Caco-2 (cell line): ENCODE measurements at regions not wholly inside any gene's neighbourhood (a gene's known extent, or its start where the extent isn't known, plus 50 kb on each side); places are given as distances from the start of the nearest gene placed in this dataset.

ENCODE experiments used
- BruUV-seq: library from RNA; stranded (reverse); fragments of 400-500 nt; replicated peaks from 2 replicates; lab custom pipeline; 2021; lab: Mats Ljungman, UMichigan
- CTCF ChIA-PET: fragments of 300-600 bp; sonication (Branson Sonifier 250); formaldehyde crosslinking; loops from one replicate; lab custom pipeline; 2022; ENCODE audit warnings: antibody characterized with exemption; lab: Charles Lee
- POLR2A ChIA-PET: fragments of 300-600 bp; sonication (Branson Sonifier 250); formaldehyde crosslinking; loops from one replicate; lab custom pipeline; 2022; ENCODE audit warnings: antibody characterized with exemption; lab: Charles Lee
- DNase-seq, 2 experiments: peaks; one replicate each; pipeline versions ENCODE4 v3.0.0 to v3.0.0-alpha.2; 2020 to 2022
- H3K27me3 ChIP-seq: replicated peaks from 2 replicates; pipeline ENCODE4 v1.6.0; 2011; ENCODE audit warnings: low read length; ENCODE audit not compliant: control insufficient read depth, insufficient read depth
- H3K36me3 ChIP-seq: 2 replicates; pipeline ENCODE4 v1.5.1; 2011; ENCODE audit warnings: low read length; ENCODE audit not compliant: control insufficient read depth, insufficient read depth
- H3K4me1 ChIP-seq: fragments of 250-450 bp; sonication (Bioruptor Pico); 2 replicates; pipeline ENCODE4 v1.5.1; 2020; ENCODE audit warnings: mild to moderate bottlenecking
- H3K4me3 ChIP-seq: 2 replicates; pipeline ENCODE4 v1.5.1; 2011; ENCODE audit warnings: low read depth, mild to moderate bottlenecking, control low read depth, low read length
- H3K9me3 ChIP-seq: fragments of 250-450 bp; sonication (Bioruptor Pico); 2 replicates; pipeline ENCODE4 v1.5.1; 2020; ENCODE audit warnings: mild to moderate bottlenecking, moderate library complexity
- H3K27ac Mint-ChIP-seq: one replicate; pipeline ENCODE4 v1.8.0; 2022; ENCODE audit warnings: mixed read lengths; ENCODE audit not compliant: unreplicated experiment
- H3K27me3 Mint-ChIP-seq: one replicate; pipeline ENCODE4 v1.8.0; 2022; ENCODE audit warnings: mixed read lengths; ENCODE audit not compliant: insufficient read depth, unreplicated experiment
- H3K36me3 Mint-ChIP-seq: one replicate; pipeline ENCODE4 v1.8.0; 2022; ENCODE audit warnings: mild to moderate bottlenecking, mixed read lengths; ENCODE audit not compliant: insufficient read depth, unreplicated experiment
- H3K4me1 Mint-ChIP-seq: one replicate; pipeline ENCODE4 v1.8.0; 2022; ENCODE audit warnings: low read depth, mixed read lengths; ENCODE audit not compliant: unreplicated experiment
- H3K4me3 Mint-ChIP-seq: one replicate; pipeline ENCODE4 v1.8.0; 2022; ENCODE audit warnings: mild to moderate bottlenecking, moderate library complexity, mixed read lengths; ENCODE audit not compliant: unreplicated experiment
- H3K9me3 Mint-ChIP-seq: one replicate; pipeline ENCODE4 v1.8.0; 2022; ENCODE audit warnings: mixed read lengths; ENCODE audit not compliant: unreplicated experiment
- intact Hi-C: fragments of 100-400 bp; cut with micrococcal nuclease; formaldehyde crosslinking; loops from one replicate; pipeline ENCODE4 v1.10.0; 2022; ENCODE audit not compliant: unreplicated experiment
- TF ChIP-seq, protein P1 (sequence below), 2 experiments: fragments of 200-600 bp in 1 of 2; IDR thresholded peaks; 1 replicate in 1 of 2; 2 replicates in 1 of 2; pipeline versions ENCODE4 v1.5.1 to v1.8.0; 2011 to 2022; ENCODE audit warnings: antibody characterized with exemption in 1 of 2, control low read depth in 1 of 2, inconsistent platforms in 1 of 2, low read depth in 1 of 2, low read length in 1 of 2, mild to moderate bottlenecking in 1 of 2, moderate library complexity in 1 of 2; ENCODE audit not compliant: insufficient read depth in 1 of 2, severe bottlenecking in 1 of 2, unreplicated experiment in 1 of 2

DNA sequence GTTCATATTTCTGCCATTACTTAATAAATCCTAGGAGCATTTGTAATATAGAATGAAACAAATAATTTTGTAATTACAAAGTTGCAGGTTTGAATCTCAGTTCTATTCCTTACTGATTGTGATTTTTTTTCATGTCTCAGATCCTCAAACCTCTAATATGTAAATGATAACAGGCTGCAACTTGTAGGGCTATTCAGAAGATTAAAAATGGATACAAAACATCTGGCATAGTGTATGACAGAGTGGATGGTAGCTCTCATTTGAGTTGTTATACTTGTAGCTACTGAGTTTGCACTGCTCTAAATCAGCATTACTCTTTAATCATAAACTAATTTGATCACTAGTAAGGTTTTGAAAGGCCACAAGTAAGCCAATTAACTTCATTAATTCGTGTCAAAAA, 406.3 kb upstream of the MGAT4C start:
- TF ChIP-seq, protein P1, sequence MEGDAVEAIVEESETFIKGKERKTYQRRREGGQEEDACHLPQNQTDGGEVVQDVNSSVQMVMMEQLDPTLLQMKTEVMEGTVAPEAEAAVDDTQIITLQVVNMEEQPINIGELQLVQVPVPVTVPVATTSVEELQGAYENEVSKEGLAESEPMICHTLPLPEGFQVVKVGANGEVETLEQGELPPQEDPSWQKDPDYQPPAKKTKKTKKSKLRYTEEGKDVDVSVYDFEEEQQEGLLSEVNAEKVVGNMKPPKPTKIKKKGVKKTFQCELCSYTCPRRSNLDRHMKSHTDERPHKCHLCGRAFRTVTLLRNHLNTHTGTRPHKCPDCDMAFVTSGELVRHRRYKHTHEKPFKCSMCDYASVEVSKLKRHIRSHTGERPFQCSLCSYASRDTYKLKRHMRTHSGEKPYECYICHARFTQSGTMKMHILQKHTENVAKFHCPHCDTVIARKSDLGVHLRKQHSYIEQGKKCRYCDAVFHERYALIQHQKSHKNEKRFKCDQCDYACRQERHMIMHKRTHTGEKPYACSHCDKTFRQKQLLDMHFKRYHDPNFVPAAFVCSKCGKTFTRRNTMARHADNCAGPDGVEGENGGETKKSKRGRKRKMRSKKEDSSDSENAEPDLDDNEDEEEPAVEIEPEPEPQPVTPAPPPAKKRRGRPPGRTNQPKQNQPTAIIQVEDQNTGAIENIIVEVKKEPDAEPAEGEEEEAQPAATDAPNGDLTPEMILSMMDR (IDR thresholded peaks at IDR 0.05; ENCODE audit: insufficient read depth in 1 of 2, low read depth in 1 of 2, low read length in 1 of 2, severe bottlenecking in 1 of 2, unreplicated experiment in 1 of 2) = no peak
- Mint-ChIP-seq H3K9me3 (no peaks in the 10 kb centered on the region), H3K36me3 (no peaks in the 10 kb centered on the region), H3K4me1 (no peaks in the 10 kb centered on the region), H3K27ac (no peak overlapping the region), H3K27me3 (no peaks in the 10 kb centered on the region), H3K4me3 (no peak overlapping the region)
- BruUV-seq = no TSS peak
- Histone ChIP-seq H3K4me3 (no peak overlapping the region), H3K27me3 (no peaks in the 10 kb centered on the region), H3K9me3 (no peaks in the 10 kb centered on the region), H3K4me1 (no peaks in the 10 kb centered on the region), H3K36me3 (no peaks in the 10 kb centered on the region)
- CTCF ChIA-PET = no interaction called here
- DNase-seq = no peak
- POLR2A ChIA-PET = no interaction called here
- intact Hi-C loops = no loop called here

DNA sequence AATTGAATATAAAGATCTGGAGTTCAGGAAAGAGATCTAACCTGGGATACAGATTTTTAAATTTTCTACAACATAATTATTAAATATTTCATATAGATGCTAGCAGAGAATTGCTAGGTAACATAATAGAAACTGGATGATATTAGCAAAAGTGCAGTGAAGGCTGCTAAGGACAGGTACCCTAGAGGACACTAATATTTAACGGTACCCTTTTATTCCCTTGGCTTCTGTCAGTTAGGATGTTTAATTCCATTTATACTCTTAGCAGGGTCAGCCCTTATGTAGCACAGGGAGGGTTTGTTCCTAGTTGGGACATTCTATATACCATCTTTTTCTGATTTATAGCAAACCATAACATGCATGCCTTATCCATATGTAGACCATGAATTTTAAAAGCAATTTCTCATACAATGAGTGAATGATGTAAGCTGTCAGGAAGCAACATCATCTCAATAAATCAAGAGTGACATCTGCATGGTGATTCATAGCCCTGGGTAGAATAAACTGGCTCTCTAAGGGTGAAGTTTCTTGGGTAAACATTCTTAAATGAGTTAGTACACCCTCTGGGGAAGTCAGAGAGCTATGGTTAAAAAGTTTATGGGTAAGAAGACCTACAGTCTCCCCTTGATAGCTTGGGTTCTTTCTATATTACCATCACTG, 404.4 kb upstream of the MGAT4C start:
- Mint-ChIP-seq H3K27ac (no peak overlapping the region), H3K27me3 (no peaks in the 10 kb centered on the region), H3K36me3 (no peaks in the 10 kb centered on the region), H3K4me1 (no peaks in the 10 kb centered on the region), H3K9me3 (no peaks in the 10 kb centered on the region), H3K4me3 (no peak overlapping the region)
- H3K4me1 ChIP-seq = no peaks in the 10 kb centered on the region
- CTCF ChIA-PET = no interaction called here
- no peaks in the 10 kb centered on the region for H3K36me3 ChIP-seq
- no peak for DNase-seq
- no TSS peak for BruUV-seq
- intact Hi-C loops = no loop called here
- H3K4me3 ChIP-seq = no peak overlapping the region
- TF ChIP-seq, protein P1 (IDR thresholded peaks at IDR 0.05; ENCODE audit: insufficient read depth in 1 of 2, low read depth in 1 of 2, low read length in 1 of 2, severe bottlenecking in 1 of 2, unreplicated experiment in 1 of 2) = no peak
- POLR2A ChIA-PET = no interaction called here
- H3K9me3 ChIP-seq = no peaks in the 10 kb centered on the region
- no peaks in the 10 kb centered on the region for H3K27me3 ChIP-seq

DNA sequence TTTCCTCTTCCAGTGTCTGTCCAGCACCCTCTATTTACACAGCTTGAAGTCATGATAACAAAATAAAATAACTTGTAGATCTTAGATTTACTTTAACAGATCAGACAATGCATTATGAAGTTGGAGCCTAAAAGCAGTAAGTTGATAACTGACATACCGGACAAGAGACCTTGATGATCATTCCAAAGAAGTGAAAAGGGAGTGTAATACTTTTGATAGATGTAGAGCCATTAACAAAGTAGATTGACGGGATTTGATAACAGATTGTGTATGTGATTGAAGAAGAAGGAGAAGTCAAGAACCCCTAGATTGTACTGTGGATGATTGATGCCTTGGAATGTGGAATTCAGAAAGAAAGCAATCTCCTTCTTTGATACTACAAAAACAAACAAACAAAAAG, 403.8 kb upstream of the MGAT4C start:
- H3K27ac Mint-ChIP-seq = no peak overlapping the region
- H3K4me1 Mint-ChIP-seq = no peaks in the 10 kb centered on the region
- CTCF ChIA-PET = no interaction called here

More for the DNA sequence above, 403.8 kb upstream of the MGAT4C start:
- intact Hi-C loops = no loop called here
- H3K27me3 Mint-ChIP-seq = no peaks in the 10 kb centered on the region
- TF ChIP-seq, protein P1 (IDR thresholded peaks at IDR 0.05; ENCODE audit: insufficient read depth in 1 of 2, low read depth in 1 of 2, low read length in 1 of 2, severe bottlenecking in 1 of 2, unreplicated experiment in 1 of 2) = no peak
- Histone ChIP-seq H3K27me3 (no peaks in the 10 kb centered on the region), H3K36me3 (no peaks in the 10 kb centered on the region), H3K4me1 (no peaks in the 10 kb centered on the region), H3K9me3 (no peaks in the 10 kb centered on the region), H3K4me3 (no peak overlapping the region)
- POLR2A ChIA-PET = no interaction called here
- no peaks in the 10 kb centered on the region for H3K36me3 Mint-ChIP-seq
- H3K4me3 Mint-ChIP-seq = no peak overlapping the region
- BruUV-seq = no TSS peak
- no peaks in the 10 kb centered on the region for H3K9me3 Mint-ChIP-seq
- DNase-seq = no peak
